GM21390 (cell line): ENCODE measurements at regions not wholly inside any gene's neighbourhood (a gene's known extent, or its start where the extent isn't known, plus 50 kb on each side); places are given as distances from the start of the nearest gene placed in this dataset.

Experiments
- ATAC-seq: cut with Tn5 transposase; IDR thresholded peaks from one replicate; pipeline ENCODE4 v1.9.1; 2021; ENCODE audit not compliant: unreplicated experiment

DNA sequence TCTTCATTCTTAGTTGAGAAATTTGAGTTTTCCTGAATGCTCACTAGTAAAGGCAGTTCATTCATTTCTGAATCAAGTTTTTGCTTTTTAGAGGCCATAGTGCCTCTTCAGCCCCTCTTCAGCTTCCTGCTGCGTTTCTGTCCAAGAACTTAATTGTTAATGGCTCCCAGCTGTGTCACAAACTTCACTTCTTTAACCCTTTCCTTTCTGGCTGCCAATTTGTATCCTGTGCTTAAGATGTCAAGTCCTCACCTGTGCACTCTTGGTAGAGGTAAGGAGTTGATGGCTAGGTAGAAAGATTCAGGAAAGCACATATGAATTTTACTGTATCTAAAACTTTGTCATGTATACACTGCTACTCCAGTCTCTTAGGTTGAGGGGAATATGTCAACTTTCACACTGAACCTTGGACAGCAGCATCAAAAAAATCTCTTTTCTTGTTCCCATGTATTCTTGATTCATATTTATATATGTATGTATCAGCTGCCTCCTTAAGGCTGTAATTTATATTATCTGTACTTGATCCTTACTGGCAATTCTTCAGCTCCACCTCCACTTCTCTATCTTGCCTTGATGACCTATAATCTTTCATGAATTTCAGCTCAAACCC lies 612.8 kb downstream of the LMO4 start:
- ATAC-seq: no peak

DNA sequence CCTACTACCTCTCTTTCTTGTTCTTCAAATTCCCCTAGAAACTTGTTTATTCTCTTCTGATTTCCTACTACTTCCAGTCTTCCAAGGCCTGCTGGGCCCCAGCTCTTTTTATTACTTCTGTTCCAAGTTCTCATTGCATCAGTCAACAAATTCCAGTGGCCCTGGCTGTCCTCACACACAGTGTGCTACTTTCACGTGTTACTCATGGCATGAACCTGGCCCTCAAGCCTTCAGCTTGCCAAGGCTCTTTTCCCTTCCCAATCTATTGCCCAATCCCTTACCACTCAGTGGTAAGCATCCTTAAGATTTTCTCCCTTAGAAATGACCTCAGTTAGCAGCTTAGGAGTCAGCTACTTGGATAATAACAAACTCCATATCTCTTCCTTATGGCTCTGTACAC lies 613.5 kb downstream of the LMO4 start:
- ATAC-seq: no peak

DNA sequence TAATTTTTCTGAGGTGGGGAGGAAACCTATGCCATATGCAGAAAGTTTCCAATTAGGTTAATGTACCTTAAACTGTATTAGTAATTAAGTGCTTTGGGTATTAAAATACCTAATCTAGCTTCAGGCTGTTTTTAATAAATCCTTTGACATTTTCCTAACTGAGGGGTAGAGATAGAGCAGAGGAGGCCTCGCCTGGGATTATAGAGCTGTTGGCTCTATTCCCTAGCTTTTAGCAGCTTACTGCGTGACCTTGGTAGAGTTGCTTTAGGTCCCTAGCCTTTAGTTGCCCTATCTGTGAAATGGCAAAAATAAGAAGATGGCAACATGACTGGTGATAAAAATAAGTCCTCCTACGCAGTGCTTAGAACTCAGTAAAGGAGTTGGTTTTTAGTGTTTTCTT lies 621.0 kb downstream of the LMO4 start:
- ATAC-seq: no peak

DNA sequence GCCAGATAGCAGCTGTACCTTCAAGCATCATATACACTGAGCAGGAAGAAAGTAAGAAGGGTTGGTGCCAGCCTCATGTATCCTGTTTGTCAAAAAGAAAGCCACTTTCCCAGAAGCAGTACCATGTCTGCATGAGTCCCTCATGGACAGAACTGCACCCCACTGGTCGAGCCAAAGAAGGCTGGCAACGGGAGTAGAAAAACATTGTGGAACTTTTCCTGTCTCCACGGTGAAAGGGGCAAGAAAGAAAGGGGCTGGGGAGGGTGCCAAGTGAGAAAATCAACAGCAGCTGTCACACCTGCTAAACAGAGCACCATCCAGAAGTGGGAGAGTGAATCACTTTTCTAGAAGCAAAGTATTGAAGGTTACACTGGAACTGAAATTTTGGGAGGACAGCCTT lies 621.7 kb downstream of the LMO4 start:
- no peak for ATAC-seq

DNA sequence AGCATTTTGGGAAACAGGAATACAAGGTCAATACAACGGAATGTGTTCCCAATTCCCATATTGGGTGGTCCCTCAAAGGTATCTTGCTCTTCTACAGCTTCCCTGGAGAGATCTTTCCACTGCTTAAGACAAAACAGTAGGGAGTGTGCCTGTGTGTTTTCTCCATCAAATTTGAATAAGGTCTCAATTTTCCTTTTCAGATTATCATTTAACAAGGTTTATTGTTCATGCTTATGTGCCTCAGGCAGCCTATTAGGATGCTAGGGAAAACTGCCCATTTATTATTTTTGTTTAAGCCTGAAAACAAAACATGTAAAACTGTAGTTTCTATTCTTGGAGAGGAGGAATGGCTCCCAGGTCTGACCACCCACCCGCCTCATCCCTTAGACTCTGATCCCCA lies 622.7 kb downstream of the LMO4 start:
- no peak for ATAC-seq

DNA sequence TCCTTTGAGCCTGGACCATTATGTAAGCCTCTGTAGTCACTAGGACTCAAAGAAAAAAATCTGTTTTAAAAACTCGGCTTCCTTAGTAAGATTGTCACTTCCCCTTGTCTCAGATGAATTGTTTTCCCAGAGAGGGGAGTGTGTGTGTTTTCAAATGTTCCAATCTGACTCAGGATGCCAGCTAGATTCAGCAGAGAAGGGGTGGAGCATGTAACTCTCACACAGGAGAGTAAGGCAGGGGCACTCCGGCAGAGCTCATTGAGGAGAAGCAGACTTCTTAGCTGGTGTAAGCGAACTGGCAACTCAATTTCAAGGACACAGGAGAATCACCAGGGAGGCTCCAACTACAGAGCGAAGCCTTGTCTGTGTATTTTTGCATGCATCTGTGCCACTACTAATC lies 623.2 kb downstream of the LMO4 start:
- ATAC-seq: no peak

DNA sequence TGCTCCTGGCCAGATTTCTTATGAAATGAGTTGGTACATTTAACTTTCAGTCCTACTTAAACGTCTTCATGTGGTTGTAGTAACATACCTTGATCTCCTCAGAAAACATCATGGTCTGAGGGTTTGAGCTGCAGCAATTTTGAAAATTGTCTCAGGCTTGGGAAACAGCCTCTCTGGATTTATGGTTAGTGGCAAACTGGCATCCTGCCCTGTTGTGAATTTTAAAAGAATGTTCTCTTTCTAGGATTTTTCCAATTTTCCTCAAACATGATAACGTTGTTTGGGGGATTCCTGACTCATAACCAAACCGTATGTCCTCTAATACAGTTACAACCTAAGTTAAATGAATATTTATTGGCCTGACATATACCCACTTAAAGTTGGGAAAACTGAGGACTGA lies 624.4 kb downstream of the LMO4 start:
- no peak for ATAC-seq

DNA sequence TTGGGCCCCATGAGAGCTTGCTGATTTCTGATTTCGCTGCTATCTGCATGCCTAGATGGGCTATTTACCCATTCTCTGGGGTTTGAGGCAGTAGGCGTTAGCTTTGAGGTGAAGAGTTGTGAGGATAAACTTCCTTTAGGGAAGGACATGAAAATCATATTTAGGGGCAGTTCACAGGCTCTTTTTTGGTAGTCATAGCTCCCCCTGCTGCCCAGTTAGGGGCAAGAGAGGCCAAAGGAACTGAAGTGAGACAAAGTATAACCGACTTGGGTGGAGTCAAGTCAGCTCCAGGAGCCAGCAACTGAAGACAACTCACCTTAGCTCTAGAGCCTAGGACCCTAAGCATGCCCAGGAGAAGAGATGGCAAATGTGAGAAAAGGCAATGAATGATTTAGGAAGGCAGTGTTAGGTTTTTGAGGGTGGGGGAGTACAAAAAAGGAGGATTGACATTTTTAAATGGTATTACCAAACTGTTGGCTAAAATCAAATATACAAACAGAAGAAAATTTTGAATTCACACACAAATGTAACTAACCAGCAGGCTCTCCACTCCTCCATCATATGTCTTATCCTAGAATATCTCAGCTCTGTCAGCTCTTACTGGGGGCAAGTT lies 625.2 kb downstream of the LMO4 start:
- ATAC-seq: peak; percentile 91

DNA sequence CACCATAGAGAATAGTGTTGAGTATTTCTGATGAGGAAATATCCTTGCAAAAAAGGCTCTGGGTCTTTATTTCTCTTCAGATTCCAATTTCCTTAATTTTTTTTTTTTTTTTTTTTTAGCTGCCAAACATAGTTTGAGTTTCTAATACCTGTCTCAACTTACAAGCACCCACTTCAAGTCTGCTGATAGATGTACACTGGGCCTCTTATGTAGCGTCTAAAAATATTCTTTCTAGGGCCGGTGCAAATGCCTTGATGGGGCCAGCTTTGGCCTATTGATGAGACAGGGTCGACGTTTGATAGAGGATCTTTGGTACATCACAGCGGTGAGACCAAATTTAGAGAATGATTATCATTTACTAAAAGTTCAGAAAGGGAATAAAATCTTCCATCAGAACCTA lies 626.4 kb downstream of the LMO4 start:
- ATAC-seq: no peak

DNA sequence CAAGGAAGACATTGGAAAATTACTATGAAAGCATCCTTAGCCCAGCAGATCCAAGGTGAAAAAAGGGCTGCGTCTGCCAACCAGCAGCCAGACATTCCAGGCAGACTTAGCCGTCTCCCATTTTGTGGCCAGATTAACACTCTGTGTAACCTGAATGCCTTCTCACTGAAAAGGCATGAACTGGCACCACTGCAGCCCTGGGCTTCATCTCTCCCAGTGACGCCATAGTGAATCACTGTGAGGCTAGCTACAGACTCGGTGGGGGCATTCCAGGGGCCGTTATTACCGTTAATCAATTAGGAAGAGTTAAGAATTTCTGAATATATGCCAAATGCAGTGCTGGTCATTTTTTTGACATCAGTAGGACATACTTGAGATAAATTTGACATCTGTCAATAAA lies 627.4 kb downstream of the LMO4 start:
- no peak for ATAC-seq

DNA sequence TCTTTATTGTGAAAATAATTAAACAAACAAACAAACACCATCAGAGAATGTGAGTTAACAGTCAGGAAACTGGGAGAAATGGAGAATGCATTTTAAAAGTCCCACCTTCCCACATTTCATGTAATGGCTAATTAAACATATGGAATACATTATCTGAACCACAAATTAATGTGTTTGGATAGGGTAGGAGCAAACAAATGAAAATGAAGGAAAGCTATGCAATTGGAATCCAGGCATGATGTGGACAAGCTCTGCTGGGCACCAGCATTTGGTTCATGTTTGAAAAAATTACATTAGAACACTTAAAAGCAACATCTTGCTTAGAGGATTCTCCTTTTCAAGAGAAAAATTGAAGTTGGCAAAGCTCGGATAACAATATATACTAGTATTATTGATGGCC lies 628.1 kb downstream of the LMO4 start:
- no peak for ATAC-seq

DNA sequence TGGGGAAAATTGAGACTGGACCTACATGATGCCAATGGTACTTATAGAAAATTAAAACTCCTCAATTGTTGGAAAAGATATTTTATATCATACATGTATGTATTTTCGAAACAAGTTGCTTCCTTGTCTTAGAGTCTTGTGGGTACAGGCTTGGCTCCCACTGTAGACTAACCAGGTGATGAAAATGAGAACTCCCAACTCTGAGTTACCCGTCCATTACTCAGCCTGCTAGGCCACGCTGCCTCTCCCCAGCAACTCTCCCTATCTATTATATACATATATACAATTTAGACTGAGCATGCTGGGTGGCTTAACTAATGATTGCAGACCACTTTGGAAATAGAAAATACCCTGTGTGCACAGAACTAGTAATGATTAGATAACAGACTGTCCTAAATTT lies 628.7 kb downstream of the LMO4 start:
- ATAC-seq: no peak

DNA sequence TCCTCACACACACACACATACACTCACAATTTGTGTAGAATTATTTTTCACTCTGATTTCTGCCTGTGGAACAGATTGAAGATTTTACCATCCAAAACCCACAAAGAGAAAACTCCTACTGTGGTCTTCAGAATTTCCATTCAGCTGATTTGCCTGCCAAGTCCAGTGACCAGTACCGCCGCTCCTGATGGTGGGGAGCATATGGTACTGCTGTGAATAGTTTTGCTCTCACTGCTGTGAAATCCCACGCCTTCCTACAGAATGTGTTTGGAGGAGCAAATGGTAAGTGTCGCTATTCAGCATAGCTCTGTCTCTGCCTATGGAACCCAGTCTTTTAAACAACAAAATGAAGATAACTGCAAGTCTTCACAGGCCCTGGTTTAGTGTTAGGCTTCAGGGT lies 629.5 kb downstream of the LMO4 start:
- ATAC-seq: no peak

DNA sequence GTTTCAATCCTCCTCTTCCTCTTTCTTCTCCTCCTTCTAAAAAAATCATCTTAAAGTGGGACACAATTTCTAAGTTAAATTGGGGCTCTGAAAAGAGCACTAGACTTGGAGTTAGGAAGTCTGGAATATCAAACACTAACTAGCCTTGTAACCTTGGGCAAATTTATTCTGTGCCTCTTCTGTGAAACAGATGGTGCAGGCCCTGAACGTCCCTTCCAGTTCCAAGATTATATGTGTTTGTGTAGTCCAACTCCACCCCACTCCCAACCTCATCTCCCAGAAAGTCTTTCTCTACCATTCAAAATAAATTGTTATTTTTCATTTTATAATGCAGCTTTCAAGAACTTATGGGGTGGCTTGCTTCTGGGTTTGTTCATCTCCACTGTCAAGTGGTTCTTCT lies 630.0 kb downstream of the LMO4 start:
- ATAC-seq: no peak

DNA sequence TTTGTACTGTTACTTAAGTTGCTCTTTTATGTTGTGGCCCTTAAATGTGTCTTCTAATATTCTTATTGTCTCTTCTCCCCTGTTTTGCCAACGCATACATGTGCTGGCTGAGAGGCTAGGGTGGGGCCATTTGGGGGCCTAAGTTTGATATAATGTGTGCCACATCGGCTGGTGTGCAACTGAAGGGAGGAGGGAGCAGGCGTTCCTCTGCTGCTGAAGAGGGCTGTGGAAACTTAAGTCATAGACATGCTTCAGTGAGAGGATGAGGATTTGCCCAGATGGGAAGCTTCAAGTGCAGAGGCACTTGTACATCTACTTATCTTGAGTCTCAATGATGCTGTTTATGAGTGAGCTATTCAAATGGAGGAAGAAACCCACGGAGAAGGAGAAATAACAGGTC lies 630.6 kb downstream of the LMO4 start:
- ATAC-seq: no peak

DNA sequence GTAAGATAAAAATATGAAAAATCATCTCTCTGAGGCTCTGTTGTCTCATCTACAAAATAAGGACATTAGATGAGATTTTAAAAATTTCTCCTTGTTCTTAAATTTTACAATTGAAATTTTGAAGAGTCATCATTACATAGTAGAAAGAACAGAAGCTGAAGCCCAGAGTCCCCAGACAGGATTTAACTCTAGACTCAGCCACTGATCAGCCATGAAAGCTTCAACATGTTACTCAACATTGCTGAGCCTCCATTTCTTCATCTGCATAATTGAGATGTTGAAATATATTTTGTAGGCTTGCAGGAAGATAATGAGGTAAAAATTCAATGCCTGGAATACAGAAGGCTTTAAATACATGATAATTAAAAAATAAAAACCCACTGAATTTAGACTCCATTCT lies 633.3 kb downstream of the LMO4 start:
- no peak for ATAC-seq

DNA sequence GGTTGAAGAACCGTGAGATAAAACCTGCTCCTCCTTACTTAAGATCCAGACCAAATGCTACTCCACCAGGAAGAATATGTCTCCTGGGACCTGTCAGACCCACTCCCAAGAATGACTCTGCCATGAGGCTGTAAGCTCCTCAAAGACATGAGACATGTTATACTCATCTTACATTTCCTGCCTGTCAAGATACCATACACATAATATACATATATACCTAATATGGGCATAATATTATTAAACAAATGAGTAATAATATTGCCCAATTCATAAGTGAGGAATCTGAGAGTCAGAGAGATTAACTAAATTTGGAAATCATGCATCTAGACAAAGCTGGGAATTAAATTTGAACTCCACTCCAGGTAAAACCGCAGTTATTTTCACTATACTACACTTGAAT lies 634.9 kb downstream of the LMO4 start:
- no peak for ATAC-seq

DNA sequence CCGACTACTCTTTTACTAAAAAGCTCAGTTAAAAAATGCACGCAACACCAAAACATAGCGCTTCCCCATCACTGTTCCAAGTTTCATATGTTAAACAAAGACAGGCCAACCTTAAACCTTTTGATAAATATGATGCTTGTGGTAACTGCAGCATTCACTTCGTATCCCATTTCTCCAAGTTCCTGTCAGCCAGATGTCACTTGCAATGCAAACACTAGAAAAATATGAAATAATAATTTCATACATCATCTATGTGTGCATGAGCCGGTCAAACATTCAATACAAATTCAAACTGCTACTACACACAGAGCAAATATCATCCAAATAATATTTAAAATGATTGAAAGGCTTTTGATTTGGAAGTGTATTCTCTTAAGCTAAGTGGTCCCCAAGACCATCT lies 636.5 kb downstream of the LMO4 start:
- ATAC-seq: no peak

DNA sequence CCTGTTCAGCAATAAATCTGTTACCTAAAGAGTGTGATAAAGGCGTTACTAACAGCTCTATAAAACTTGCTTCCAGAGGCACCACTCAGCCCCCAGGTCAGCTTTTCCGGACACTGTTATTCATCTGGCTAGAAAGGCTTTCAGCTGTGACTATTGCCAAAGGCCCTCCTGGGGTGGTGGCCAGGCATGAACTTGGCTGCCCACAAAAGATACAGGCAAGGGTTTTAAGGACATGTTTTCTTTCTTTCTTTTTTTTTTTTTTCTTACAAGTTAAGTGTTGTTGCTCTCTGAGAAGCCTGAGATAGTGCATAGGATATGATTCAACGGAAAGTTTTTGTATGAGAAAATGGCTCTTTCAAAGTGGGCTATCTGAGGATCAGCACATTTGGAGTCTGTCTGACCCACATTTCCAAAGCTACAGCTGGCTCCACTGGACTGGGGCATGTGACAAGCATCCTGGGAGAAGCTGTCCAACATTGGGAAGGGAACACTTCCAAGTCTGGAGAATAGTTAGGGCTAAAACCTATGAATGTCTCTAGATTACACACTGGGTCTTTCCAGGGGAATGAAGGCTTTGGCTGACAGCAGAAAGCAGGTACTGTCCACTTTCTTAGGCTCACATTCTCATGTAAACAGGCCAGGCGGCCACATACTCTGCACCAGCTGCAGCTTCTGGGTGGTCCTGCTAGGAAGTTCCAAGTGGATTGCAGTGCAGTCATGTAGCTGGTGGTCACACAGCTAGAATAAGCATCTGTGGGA lies 639.7 kb downstream of the LMO4 start:
- ATAC-seq: no peak

DNA sequence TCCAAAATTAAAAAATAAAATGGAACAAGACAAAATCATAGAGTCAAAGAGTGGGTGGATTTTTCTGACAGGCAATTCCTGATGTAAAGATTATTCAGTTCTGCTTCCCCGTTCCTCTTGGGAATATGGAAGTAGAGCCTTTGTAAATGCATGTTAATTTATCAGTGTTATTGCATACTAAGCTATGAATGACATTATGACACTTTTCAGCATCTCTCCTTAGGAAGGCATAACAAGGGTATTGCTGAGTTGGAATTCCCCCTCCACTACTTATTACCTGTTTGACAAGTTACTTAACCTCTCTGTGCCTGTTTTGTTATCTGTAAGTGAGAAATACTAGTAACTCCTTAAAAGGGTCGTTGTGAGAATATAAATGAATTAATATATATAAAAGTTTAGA lies 640.4 kb downstream of the LMO4 start:
- ATAC-seq: no peak

DNA sequence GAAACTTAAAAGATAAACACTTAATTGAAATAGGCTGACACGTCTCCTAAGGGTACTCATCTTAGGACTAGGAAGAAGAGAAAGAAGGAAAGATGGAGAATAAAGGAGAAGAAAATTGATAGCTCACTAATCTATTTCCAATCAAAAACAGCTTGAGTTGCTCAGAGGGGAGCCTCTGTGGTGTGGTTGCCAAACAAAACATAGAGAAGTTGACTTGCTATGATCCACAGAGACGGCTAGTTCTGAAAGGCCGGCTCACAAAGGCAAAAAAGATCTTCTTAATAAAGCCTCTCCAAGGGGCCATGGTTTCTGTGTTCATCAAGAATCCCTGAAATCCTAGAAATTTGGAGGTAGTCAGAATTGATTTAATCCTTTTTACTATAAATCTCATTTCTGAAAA lies 644.1 kb downstream of the LMO4 start:
- no peak for ATAC-seq

DNA sequence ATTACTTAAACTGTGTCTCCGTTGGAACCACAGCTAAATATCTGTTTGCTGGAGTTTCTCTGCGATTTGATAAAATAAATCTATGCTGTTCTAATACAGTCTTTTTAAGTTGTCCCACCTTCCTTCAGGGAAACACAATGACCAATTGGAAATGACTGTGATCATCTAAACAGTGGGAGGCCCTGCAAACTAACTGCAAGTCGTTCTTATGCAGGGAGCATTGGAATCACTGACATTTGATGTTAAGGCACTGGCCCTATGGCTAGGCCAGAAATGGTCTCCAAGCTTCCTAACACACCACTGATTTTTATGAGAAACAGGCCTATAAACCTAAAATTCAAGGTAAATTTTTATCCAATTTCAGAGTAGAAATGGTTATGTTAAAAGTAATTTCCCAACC lies 645.2 kb downstream of the LMO4 start:
- no peak for ATAC-seq

DNA sequence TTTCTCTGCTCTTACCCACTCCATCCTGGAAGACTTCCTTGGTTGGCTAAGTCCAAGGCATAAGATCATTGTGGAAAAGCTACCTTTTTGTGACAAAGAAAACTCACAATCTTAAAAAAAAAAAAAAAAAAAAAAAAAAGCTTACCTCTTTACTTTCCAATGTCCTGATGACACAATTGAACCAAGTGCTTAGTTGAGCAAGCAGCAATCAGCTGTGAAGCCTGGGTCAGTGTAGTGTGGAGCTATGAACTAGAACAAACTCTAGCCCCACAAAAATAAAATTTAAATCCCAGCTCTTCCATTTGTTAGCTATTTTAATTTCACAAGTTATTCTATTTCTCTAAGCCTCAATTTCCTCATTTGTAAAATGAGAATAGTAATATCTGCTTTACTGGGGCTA lies 647.6 kb downstream of the LMO4 start:
- ATAC-seq: no peak
